ENCODE measurements at regions not wholly inside any gene's neighbourhood (a gene's known extent, or its start where the extent isn't known, plus 50 kb on each side); places are given as distances from the start of the nearest gene placed in this dataset.

DNA sequence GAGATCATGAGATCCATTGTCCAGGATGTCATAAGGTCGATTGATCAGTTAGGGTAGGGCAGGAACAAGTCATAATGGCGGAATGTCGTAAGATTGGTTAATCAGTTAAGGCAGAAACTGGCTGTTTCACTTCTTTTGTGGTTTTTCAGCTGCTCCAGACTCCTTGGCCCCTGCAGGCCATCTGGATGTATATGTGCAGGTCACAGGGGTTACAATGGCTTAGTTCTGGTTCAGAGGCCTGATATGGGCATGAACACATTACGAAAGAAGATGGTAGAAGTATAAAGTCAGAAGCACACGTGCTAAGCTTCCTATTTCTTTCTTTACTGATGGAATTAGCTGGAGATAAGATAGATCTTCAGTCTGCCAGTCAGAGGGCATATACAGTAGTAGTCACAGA, 315.4 kb upstream of the LRRC3B start:
- TF ChIP-seq CBX2 (IDR thresholded peaks at IDR 0.05; ENCODE audit: insufficient read depth, low read length, poor library complexity, severe bottlenecking) (no peak), ZFX (CRISPR knock-in tag; IDR thresholded peaks at IDR 0.05) (no peak)
- TF ChIP-seq, protein P1, sequence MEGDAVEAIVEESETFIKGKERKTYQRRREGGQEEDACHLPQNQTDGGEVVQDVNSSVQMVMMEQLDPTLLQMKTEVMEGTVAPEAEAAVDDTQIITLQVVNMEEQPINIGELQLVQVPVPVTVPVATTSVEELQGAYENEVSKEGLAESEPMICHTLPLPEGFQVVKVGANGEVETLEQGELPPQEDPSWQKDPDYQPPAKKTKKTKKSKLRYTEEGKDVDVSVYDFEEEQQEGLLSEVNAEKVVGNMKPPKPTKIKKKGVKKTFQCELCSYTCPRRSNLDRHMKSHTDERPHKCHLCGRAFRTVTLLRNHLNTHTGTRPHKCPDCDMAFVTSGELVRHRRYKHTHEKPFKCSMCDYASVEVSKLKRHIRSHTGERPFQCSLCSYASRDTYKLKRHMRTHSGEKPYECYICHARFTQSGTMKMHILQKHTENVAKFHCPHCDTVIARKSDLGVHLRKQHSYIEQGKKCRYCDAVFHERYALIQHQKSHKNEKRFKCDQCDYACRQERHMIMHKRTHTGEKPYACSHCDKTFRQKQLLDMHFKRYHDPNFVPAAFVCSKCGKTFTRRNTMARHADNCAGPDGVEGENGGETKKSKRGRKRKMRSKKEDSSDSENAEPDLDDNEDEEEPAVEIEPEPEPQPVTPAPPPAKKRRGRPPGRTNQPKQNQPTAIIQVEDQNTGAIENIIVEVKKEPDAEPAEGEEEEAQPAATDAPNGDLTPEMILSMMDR (IDR thresholded peaks at IDR 0.05 in 2 of 3, conservative IDR thresholded peaks at IDR 0.05 in 1 of 3; ENCODE audit: insufficient read depth in 2 of 3, low read depth in 1 of 3, low read length in 3 of 3) = no peak

Measured in K562 (cell line).